ENCODE measurements at regions not wholly inside any gene's neighbourhood (a gene's known extent, or its start where the extent isn't known, plus 50 kb on each side); places are given as distances from the start of the nearest gene placed in this dataset.
A peak's percentile ranks its signal among the peaks of the same experiment; 100 is the strongest.

DNA sequence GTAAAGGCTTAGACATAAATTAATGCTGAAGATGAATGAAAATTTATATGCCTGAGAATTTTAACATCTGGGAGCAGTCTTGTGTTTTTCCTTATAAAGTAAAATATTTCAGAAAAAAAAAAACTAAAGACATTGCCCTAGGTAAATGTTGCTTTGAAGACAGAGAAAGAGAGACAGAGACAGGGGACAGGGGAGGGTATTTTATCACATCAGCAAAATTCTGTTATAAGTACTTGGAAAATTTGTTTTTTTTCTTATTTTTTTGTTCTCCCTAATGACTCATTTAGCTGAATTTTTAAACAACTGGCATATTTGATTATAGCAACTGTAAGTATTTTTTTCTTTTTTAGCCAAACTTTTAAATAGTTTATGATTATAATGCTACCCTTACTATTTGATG is 1540.6 kb upstream of the GBE1 start:
- TF ChIP-seq, protein P1, sequence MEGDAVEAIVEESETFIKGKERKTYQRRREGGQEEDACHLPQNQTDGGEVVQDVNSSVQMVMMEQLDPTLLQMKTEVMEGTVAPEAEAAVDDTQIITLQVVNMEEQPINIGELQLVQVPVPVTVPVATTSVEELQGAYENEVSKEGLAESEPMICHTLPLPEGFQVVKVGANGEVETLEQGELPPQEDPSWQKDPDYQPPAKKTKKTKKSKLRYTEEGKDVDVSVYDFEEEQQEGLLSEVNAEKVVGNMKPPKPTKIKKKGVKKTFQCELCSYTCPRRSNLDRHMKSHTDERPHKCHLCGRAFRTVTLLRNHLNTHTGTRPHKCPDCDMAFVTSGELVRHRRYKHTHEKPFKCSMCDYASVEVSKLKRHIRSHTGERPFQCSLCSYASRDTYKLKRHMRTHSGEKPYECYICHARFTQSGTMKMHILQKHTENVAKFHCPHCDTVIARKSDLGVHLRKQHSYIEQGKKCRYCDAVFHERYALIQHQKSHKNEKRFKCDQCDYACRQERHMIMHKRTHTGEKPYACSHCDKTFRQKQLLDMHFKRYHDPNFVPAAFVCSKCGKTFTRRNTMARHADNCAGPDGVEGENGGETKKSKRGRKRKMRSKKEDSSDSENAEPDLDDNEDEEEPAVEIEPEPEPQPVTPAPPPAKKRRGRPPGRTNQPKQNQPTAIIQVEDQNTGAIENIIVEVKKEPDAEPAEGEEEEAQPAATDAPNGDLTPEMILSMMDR (conservative IDR thresholded peaks at IDR 0.05 in 1 of 2, IDR thresholded peaks at IDR 0.05 in 1 of 2; ENCODE audit: low read depth in 1 of 2, low read length in 2 of 2) = no peak
- no peak for TF ChIP-seq EZH2 (IDR thresholded peaks at IDR 0.05; ENCODE audit: low read length, missing control alignments)
- no peak overlapping the region for H3K4me2 ChIP-seq (ENCODE audit: extremely low read depth, insufficient read depth, low read length)
- no peak overlapping the region for H3K27ac ChIP-seq (ENCODE audit: insufficient read depth, low read length)
- H3K36me3 ChIP-seq (ENCODE audit: control insufficient read depth, insufficient read depth, low read length) = no peaks in the 10 kb centered on the region
- H3K9me3 ChIP-seq (ENCODE audit: control insufficient read depth, insufficient read depth, low read depth, low read length) = no peaks in the 10 kb centered on the region
- no peak for DNase-seq (ENCODE audit: low read depth in 2 of 2)
- H2AFZ ChIP-seq (ENCODE audit: low read length) = no peak overlapping the region
- no peak overlapping the region for H3K4me3 ChIP-seq (replicated peaks in 1 of 4; ENCODE audit: control extremely low read depth in 1 of 4, insufficient read depth in 1 of 4, low read depth in 3 of 4, low read length in 4 of 4)
- no peaks in the 10 kb centered on the region for H3K4me1 ChIP-seq (ENCODE audit: control insufficient read depth, extremely low read depth, insufficient read depth, low read length)
- H3K9ac ChIP-seq (ENCODE audit: insufficient read depth, low read length) = no peak overlapping the region
- H4K20me1 ChIP-seq (ENCODE audit: control insufficient read depth, extremely low read depth, insufficient read depth, low read length) = no peaks in the 10 kb centered on the region
- no peaks in the 10 kb centered on the region for H3K79me2 ChIP-seq (ENCODE audit: control insufficient read depth, insufficient read depth, low read length)
- H3K27me3 ChIP-seq (ENCODE audit: control insufficient read depth, insufficient read depth, low read length) = no peaks in the 10 kb centered on the region

DNA sequence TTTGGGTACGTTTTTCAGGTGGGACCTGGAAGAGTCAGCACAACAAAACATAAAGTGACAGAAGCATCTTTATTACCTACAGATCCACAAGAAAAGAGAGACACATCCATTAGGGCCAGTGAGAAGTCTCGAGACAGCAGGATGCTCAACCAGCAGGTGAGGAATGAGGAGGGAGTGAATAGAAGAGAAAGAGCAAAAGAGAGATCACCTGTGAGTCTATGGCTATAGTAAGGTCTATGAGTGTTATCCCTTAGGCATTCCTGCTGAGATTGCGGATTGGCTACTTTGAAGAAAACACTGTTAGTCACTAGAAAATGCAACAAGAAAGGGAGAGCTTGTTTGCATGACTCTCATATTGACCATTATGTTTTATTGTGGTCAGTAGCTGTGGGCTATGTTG is 1556.2 kb upstream of the GBE1 start:
- H3K9ac ChIP-seq (ENCODE audit: insufficient read depth, low read length) = no peak overlapping the region
- no peak overlapping the region for H2AFZ ChIP-seq (ENCODE audit: low read length)
- no peaks in the 10 kb centered on the region for H3K79me2 ChIP-seq (ENCODE audit: control insufficient read depth, insufficient read depth, low read length)
- TF ChIP-seq, protein P1 (conservative IDR thresholded peaks at IDR 0.05 in 1 of 2, IDR thresholded peaks at IDR 0.05 in 1 of 2; ENCODE audit: low read depth in 1 of 2, low read length in 2 of 2) = no peak
- no peak for TF ChIP-seq EZH2 (IDR thresholded peaks at IDR 0.05; ENCODE audit: low read length, missing control alignments)
- H3K4me2 ChIP-seq (ENCODE audit: extremely low read depth, insufficient read depth, low read length) = no peak overlapping the region
- H4K20me1 ChIP-seq (ENCODE audit: control insufficient read depth, extremely low read depth, insufficient read depth, low read length) = no peaks in the 10 kb centered on the region
- no peaks in the 10 kb centered on the region for H3K4me1 ChIP-seq (ENCODE audit: control insufficient read depth, extremely low read depth, insufficient read depth, low read length)
- no peak overlapping the region for H3K27ac ChIP-seq (ENCODE audit: insufficient read depth, low read length)
- no peak overlapping the region for H3K4me3 ChIP-seq (replicated peaks in 1 of 4; ENCODE audit: control extremely low read depth in 1 of 4, insufficient read depth in 1 of 4, low read depth in 3 of 4, low read length in 4 of 4)
- no peaks in the 10 kb centered on the region for H3K9me3 ChIP-seq (ENCODE audit: control insufficient read depth, insufficient read depth, low read depth, low read length)
- no peaks in the 10 kb centered on the region for H3K27me3 ChIP-seq (ENCODE audit: control insufficient read depth, insufficient read depth, low read length)
- no peaks in the 10 kb centered on the region for H3K36me3 ChIP-seq (ENCODE audit: control insufficient read depth, insufficient read depth, low read length)
- DNase-seq (ENCODE audit: low read depth in 2 of 2) = no peak

GRCh38 chr3:83320726-83321125 is 1559.3 kb upstream of the GBE1 start:
- TF ChIP-seq, protein P1 (conservative IDR thresholded peaks at IDR 0.05 in 1 of 2, IDR thresholded peaks at IDR 0.05 in 1 of 2; ENCODE audit: low read depth in 1 of 2, low read length in 2 of 2) = no peak
- TF ChIP-seq EZH2 (IDR thresholded peaks at IDR 0.05; ENCODE audit: low read length, missing control alignments) = no peak
- no peaks in the 10 kb centered on the region for H3K9me3 ChIP-seq (ENCODE audit: control insufficient read depth, insufficient read depth, low read depth, low read length)
- H3K36me3 ChIP-seq (ENCODE audit: control insufficient read depth, insufficient read depth, low read length) = no peaks in the 10 kb centered on the region
- no peaks in the 10 kb centered on the region for H3K79me2 ChIP-seq (ENCODE audit: control insufficient read depth, insufficient read depth, low read length)
- H3K27me3 ChIP-seq (ENCODE audit: control insufficient read depth, insufficient read depth, low read length) = no peaks in the 10 kb centered on the region
- H3K4me1 ChIP-seq (ENCODE audit: control insufficient read depth, extremely low read depth, insufficient read depth, low read length) = no peaks in the 10 kb centered on the region
- H2AFZ ChIP-seq (ENCODE audit: low read length) = no peak overlapping the region
- no peak overlapping the region for H3K4me3 ChIP-seq (replicated peaks in 1 of 4; ENCODE audit: control extremely low read depth in 1 of 4, insufficient read depth in 1 of 4, low read depth in 3 of 4, low read length in 4 of 4)
- peak in 1 of 2 donors; percentile 1 for DNase-seq (ENCODE audit: low read depth in 2 of 2)
- no peak overlapping the region for H3K9ac ChIP-seq (ENCODE audit: insufficient read depth, low read length)
- H3K27ac ChIP-seq (ENCODE audit: insufficient read depth, low read length) = no peak overlapping the region
- no peaks in the 10 kb centered on the region for H4K20me1 ChIP-seq (ENCODE audit: control insufficient read depth, extremely low read depth, insufficient read depth, low read length)
- H3K4me2 ChIP-seq (ENCODE audit: extremely low read depth, insufficient read depth, low read length) = no peak overlapping the region

Data from fibroblast of lung (primary cell).